ENCODE measurements at regions not wholly inside any gene's neighbourhood (a gene's known extent, or its start where the extent isn't known, plus 50 kb on each side); places are given as distances from the start of the nearest gene placed in this dataset.

DNA sequence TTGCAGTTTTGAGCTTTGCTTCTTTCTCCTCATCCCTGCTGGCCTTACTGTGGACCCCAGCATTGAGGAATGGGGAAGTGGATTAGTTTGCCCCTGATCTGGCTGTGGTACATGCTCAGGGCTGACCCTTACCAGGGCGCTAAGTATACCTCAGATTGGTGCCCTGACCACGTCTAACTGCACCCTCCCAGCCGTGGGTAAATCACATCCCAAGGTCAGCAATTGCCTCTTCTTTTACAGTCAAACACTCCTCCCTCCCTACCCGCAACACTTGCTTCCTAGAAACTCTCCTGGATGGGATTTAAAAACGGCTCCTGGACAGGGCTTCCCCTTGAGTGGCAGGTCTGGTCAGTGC is 437.9 kb downstream of the NR2F2 start:
- DNase-seq (ENCODE audit: low read depth), result no peak
- H3K4me3 ChIP-seq (ENCODE audit: low read depth, low read length), result no peak overlapping the region
- TF ChIP-seq, protein P1, sequence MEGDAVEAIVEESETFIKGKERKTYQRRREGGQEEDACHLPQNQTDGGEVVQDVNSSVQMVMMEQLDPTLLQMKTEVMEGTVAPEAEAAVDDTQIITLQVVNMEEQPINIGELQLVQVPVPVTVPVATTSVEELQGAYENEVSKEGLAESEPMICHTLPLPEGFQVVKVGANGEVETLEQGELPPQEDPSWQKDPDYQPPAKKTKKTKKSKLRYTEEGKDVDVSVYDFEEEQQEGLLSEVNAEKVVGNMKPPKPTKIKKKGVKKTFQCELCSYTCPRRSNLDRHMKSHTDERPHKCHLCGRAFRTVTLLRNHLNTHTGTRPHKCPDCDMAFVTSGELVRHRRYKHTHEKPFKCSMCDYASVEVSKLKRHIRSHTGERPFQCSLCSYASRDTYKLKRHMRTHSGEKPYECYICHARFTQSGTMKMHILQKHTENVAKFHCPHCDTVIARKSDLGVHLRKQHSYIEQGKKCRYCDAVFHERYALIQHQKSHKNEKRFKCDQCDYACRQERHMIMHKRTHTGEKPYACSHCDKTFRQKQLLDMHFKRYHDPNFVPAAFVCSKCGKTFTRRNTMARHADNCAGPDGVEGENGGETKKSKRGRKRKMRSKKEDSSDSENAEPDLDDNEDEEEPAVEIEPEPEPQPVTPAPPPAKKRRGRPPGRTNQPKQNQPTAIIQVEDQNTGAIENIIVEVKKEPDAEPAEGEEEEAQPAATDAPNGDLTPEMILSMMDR (conservative IDR thresholded peaks at IDR 0.05; ENCODE audit: low read depth, low read length), result no peak

DNA sequence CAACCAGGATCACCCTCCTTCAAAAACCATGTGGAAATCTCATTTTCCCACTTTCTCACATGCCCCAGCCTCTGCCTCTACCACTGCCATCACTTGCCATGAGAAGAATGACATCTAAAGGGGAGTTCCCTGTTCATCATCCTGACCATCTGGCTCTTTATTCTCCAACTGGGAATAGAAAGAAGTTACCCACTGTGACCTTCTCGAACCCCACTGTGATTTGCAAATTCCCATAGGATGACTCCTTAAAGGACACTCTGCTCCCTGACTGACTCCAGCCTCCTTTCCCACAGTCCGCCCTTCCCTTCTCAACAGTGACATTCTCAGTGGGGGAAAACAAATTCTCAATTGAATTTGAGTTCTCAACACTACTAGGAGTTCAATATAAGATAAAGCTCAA is 440.5 kb downstream of the NR2F2 start:
- TF ChIP-seq, protein P1 (conservative IDR thresholded peaks at IDR 0.05; ENCODE audit: low read depth, low read length), result no peak
- no peak for DNase-seq (ENCODE audit: low read depth)
- no peak overlapping the region for H3K4me3 ChIP-seq (ENCODE audit: low read depth, low read length)

DNA sequence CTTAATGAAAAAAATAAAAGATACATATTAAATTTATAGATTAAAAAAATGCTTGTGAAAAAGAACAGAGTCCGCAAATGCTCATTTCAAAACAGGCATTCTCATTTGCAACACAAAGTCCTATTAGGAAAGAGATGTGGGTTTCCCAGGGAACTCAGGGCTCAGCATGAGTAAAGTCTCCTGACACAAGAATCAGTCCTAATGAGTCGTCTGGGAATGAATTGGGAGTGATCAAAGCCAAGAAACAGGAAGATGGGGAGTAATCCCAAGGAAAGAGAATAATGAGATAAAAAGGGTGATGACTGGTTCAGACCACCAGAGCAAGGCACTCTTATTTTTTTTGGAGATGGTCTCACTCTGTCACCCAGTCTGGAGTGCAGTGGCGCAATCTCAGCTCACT is 443.7 kb downstream of the NR2F2 start:
- H3K4me3 ChIP-seq (ENCODE audit: low read depth, low read length), result no peak overlapping the region
- DNase-seq (ENCODE audit: low read depth), result no peak
- TF ChIP-seq, protein P1 (conservative IDR thresholded peaks at IDR 0.05; ENCODE audit: low read depth, low read length), result no peak

DNA sequence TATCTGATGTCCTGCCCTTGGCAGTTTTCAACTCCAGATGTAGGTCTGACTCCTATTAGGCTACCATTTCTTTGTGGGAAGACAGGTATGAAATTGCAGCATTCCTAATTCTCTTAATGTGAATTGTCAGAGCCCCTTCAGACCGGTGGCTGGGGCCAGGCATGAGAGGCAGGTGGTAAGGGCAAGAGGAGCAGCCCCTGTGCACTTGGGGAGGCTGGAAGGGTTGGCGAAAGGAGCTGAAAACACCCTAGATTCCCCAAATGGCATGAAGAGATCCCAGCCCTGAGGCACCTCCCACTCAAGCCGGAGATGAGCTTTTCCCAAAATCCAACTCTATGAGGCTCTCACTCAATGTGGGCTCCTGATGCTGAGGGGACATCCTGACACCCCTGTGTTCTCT is 453.2 kb downstream of the NR2F2 start:
- H3K4me3 ChIP-seq (ENCODE audit: low read depth, low read length), result no peak overlapping the region
- DNase-seq (ENCODE audit: low read depth), result no peak
- TF ChIP-seq, protein P1 (conservative IDR thresholded peaks at IDR 0.05; ENCODE audit: low read depth, low read length), result no peak

DNA sequence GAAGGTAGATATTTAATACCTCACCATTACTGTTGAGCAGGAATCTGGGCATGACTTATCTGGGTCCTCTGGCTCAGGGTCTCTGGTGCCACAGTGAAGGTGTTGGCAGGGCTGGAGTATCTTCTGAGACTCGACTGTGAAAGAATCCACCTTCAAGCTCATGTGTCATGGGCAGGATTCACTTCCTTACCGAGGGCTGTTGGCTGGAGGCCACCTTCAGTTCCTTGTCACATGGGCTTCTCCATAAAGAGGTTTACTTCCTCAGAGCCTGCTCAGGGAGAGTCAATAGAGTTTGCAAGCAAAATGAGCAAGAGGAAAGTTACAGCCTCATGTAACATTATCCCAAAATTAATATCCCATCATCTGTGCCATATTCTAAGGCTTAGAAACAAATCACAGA is 459.5 kb downstream of the NR2F2 start:
- DNase-seq (ENCODE audit: low read depth), result no peak
- TF ChIP-seq, protein P1 (conservative IDR thresholded peaks at IDR 0.05; ENCODE audit: low read depth, low read length), result no peak
- H3K4me3 ChIP-seq (ENCODE audit: low read depth, low read length), result no peak overlapping the region

DNA sequence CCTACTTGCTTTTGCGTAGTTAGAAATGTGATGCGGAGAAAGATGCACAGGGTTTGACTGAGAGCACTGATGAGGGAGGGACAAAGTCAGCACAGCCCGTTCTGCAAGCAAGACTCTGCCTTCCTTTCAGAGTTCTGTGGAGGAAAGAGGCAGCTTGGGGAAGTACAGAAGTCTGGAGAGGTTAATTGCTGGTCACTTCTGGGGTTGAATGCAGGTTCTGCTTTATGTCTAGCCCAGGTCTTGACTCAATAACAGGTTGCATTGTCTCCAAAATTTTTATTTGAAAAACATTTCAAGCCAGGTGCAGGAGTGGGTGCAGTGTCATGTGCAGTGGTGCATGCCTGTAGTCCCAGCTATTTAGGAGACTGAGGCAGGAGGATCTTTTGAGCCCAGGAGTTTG is 461.7 kb downstream of the NR2F2 start:
- TF ChIP-seq, protein P1 (conservative IDR thresholded peaks at IDR 0.05; ENCODE audit: low read depth, low read length), result no peak
- H3K4me3 ChIP-seq (ENCODE audit: low read depth, low read length), result no peak overlapping the region
- DNase-seq (ENCODE audit: low read depth), result no peak

DNA sequence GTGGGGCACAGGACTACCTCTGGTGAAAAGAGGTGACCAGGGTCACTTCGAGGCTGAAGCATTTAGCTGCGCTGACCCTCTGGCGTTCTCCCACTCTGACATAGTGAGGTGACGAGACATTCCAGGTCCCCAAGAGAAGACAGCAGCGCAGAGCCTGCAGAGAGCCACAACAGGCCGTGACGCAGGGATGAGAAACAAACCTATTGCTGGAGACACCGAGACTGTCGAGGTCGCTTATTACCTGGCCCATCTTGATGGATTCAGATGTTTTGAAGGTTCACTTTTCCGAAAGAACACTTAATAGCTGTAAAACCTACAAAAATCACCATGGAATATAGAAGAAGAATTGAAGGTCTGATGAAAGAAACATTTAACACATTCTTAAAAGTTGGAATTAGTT is 466.3 kb downstream of the NR2F2 start:
- no peak overlapping the region for H3K4me3 ChIP-seq (ENCODE audit: low read depth, low read length)

More for the DNA sequence above, 466.3 kb downstream of the NR2F2 start:
- TF ChIP-seq, protein P1 (conservative IDR thresholded peaks at IDR 0.05; ENCODE audit: low read depth, low read length), result no peak
- no peak for DNase-seq (ENCODE audit: low read depth)
